Endodermal cell (in vitro differentiated cells): ENCODE measurements at regions not wholly inside any gene's neighbourhood (a gene's known extent, or its start where the extent isn't known, plus 50 kb on each side); places are given as distances from the start of the nearest gene placed in this dataset.
"Not testable (repeated sequence)": the region's sequence is repeated elsewhere in the genome, so short reads cannot be mapped to it uniquely, and the experiment has no call there.

Experiments
- DNase-seq: peaks from one replicate; pipeline ENCODE4 v3.0.0-alpha.2; 2017
- H3K27ac ChIP-seq: 2 replicates; pipeline ENCODE4 v1.5.1; 2013; ENCODE audit warnings: mild to moderate bottlenecking, low read depth, low read length, moderate library complexity
- H3K27me3 ChIP-seq: 2 replicates; pipeline ENCODE4 v1.6.1; 2013; ENCODE audit warnings: mild to moderate bottlenecking, low read length, moderate library complexity; ENCODE audit not compliant: insufficient read depth, control insufficient read depth, poor library complexity, severe bottlenecking
- H3K36me3 ChIP-seq: 2 replicates; pipeline ENCODE4 v1.7.0; 2013; ENCODE audit warnings: mild to moderate bottlenecking, low read length, moderate library complexity; ENCODE audit not compliant: control insufficient read depth, insufficient read depth
- H3K4me1 ChIP-seq: one replicate; pipeline ENCODE4 v1.7.0; 2013; ENCODE audit warnings: low read length; ENCODE audit not compliant: control insufficient read depth, insufficient read depth
- H3K4me3 ChIP-seq: 2 replicates; pipeline ENCODE4 v1.5.1; 2013; ENCODE audit warnings: mild to moderate bottlenecking, low read length, moderate library complexity
- H3K9ac ChIP-seq: 2 replicates; pipeline ENCODE4 v1.6.1; 2013; ENCODE audit warnings: mild to moderate bottlenecking, low read length, moderate library complexity; ENCODE audit not compliant: poor library complexity, severe bottlenecking; ENCODE audit errors: extremely low read depth
- H3K9me3 ChIP-seq: 2 replicates; pipeline ENCODE4 v1.6.1; 2013; ENCODE audit warnings: mild to moderate bottlenecking, low read length, moderate library complexity; ENCODE audit not compliant: control insufficient read depth
- H3K27ac Mint-ChIP-seq: 2 replicates; pipeline ENCODE4 v1.8.0; 2020; ENCODE audit warnings: mixed read lengths
- H3K27me3 Mint-ChIP-seq: 2 replicates; pipeline ENCODE4 v1.8.0; 2021; ENCODE audit warnings: mild to moderate bottlenecking, mixed read lengths; ENCODE audit not compliant: insufficient read depth
- H3K36me3 Mint-ChIP-seq: 2 replicates; pipeline ENCODE4 v1.8.0; 2020; ENCODE audit warnings: low read depth, mixed read lengths
- H3K4me1 Mint-ChIP-seq: 2 replicates; pipeline ENCODE4 v1.8.0; 2020; ENCODE audit warnings: mixed read lengths
- H3K4me3 Mint-ChIP-seq: 2 replicates; pipeline ENCODE4 v1.8.0; 2020; ENCODE audit warnings: mild to moderate bottlenecking, moderate library complexity, mixed read lengths
- H3K9me3 Mint-ChIP-seq: 2 replicates; pipeline ENCODE4 v1.8.0; 2020; ENCODE audit warnings: mild to moderate bottlenecking, mixed read lengths
- WGBS, 2 experiments: methylation state at CpG; one replicate each; pipeline versions ENCODE4 v1.1.5 to v1.1.7; 2013; ENCODE audit warnings: missing lambda C conversion rate in 2 of 2, mixed read lengths in 1 of 2; ENCODE audit not compliant: insufficient coverage in 1 of 2, insufficient read length in 1 of 2; 5-methylcytosine and 5-hydroxymethylcytosine counted together
- TF ChIP-seq, protein P1 (sequence below): fragments of 200-600 bp; sonication (generic); conservative IDR thresholded peaks from 2 replicates; pipeline ENCODE4 v1.5.0; 2021; ENCODE audit warnings: antibody characterized with exemption, mild to moderate bottlenecking

DNA sequence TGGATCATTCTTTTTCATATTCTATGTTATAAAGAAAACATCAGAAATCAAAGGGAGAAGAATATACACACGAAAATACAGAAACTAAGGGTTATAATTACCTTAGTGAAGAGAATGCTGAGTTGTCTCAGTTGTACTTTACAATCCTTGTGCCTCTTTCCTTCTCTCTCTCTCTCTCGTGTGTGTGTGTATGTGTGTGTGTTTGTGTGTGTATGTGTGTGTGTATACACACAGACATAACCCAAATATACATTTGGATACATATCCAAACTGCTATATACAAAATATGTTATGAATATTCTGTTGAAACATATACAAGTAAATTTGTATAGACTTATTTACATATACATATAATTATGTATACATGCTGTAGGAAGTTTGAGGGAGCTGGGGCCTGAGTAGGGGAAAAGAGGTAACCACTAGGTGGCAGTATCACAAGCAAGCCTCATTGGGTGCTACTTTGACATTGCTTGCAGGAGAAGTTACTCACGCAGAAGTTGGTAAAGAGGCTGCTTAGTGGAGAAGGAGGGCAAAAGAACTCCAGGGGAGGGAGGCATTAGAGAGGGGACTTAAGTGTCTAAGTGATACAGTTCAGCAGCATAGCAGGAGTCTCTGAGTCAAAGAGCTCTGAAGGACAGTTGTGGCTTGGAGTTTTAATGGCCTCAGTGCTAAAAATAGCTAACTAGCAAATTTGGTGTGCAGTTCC is 465.1 kb upstream of the PCDH20 start:
- Histone ChIP-seq H3K36me3 (no peaks in the 10 kb centered on the region), H3K4me1 (no peaks in the 10 kb centered on the region), H3K27ac (no peak overlapping the region), H3K4me3 (no peak overlapping the region), H3K27me3 (no peaks in the 10 kb centered on the region), H3K9me3 (peaks cover 38% of the 10 kb centered on the region), H3K9ac (no peak overlapping the region)
- Mint-ChIP-seq H3K36me3 (no peaks in the 10 kb centered on the region), H3K4me1 (no peaks in the 10 kb centered on the region), H3K9me3 (peaks cover 38% of the 10 kb centered on the region), H3K27ac (no peak overlapping the region), H3K4me3 (no peak overlapping the region), H3K27me3 (peaks cover under 1% of the 10 kb centered on the region)
- DNase-seq: peak; percentile 75
- TF ChIP-seq, protein P1, sequence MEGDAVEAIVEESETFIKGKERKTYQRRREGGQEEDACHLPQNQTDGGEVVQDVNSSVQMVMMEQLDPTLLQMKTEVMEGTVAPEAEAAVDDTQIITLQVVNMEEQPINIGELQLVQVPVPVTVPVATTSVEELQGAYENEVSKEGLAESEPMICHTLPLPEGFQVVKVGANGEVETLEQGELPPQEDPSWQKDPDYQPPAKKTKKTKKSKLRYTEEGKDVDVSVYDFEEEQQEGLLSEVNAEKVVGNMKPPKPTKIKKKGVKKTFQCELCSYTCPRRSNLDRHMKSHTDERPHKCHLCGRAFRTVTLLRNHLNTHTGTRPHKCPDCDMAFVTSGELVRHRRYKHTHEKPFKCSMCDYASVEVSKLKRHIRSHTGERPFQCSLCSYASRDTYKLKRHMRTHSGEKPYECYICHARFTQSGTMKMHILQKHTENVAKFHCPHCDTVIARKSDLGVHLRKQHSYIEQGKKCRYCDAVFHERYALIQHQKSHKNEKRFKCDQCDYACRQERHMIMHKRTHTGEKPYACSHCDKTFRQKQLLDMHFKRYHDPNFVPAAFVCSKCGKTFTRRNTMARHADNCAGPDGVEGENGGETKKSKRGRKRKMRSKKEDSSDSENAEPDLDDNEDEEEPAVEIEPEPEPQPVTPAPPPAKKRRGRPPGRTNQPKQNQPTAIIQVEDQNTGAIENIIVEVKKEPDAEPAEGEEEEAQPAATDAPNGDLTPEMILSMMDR: peak; percentile 90
- WGBS, 2 experiments: 43% methylated on average over 1 of the region's 3 CpGs; no CpG with 5 or more reads in 1 of the 2 experiments

DNA sequence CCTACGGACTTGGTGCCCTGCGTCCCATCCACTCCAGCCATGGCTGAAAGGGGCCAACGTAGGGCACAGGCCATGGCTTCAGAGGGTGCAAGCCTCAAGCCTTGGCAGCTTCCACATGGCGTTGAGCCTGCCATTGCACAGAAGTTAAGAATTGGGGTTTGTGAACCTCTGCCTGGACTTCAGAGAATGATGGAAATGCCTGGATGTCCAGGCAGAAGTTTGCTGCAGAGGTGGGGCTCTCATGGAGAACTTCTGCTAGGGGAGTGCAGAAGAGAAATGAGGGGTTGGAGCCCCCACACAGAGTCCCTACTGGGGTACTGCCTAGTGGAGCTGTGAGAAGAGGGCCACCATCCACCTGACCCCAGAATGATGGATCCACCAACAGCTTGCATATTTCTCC is 462.9 kb upstream of the PCDH20 start:
- not testable (repeated sequence) for H3K27me3 Mint-ChIP-seq, H3K27me3 ChIP-seq, H3K4me3 ChIP-seq, H3K27ac ChIP-seq, H3K4me3 Mint-ChIP-seq, H3K9ac ChIP-seq, H3K36me3 ChIP-seq, H3K4me1 Mint-ChIP-seq, H3K36me3 Mint-ChIP-seq, DNase-seq, H3K4me1 ChIP-seq, H3K27ac Mint-ChIP-seq
- WGBS, 2 experiments: 91% methylated on average over 4 of the region's 4 CpGs
- H3K9me3 Mint-ChIP-seq: peaks cover 57% of the 10 kb centered on the region
- H3K9me3 ChIP-seq: peaks cover 55% of the 10 kb centered on the region

DNA sequence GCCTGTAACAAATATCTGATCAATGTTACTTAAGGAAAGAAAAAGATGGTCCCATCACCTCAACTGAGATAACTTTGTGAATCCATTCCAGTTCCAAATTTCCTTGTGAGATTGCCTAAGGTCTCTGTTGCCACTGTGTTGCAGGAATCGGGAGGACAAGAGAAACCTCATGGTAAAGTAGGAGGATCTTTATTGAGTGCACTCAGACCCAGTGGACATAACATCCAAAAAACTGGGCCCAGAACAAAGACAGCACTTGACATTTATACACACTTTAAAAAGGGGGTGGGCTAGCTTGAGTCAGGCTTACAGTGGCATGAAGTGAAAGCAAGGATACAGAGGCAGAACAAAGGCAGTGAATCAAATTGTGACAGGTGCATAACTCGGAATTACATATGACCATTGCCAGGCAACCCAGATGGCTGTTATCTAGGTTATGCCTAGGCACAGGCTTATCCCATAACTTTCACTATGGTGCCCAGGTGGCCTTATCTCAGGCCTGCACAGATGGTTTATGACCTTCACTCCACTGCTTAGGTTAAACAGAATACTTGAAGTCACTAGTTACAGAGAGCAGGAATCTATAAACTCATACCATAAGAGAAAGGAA is 459.4 kb upstream of the PCDH20 start:
- Mint-ChIP-seq H3K4me1 (no peaks in the 10 kb centered on the region), H3K9me3 (peaks cover 57% of the 10 kb centered on the region), H3K4me3 (no peak overlapping the region), H3K27me3 (peaks cover 10% of the 10 kb centered on the region), H3K36me3 (no peaks in the 10 kb centered on the region), H3K27ac (no peak overlapping the region)
- WGBS, 2 experiments: 88 to 100% methylated on average over 2 of the region's 2 CpGs
- peaks cover 55% of the 10 kb centered on the region for H3K9me3 ChIP-seq
- TF ChIP-seq, protein P1: no peak
- no peak for DNase-seq
- H3K27me3 ChIP-seq: peaks cover 19% of the 10 kb centered on the region
- H3K4me1 ChIP-seq: no peaks in the 10 kb centered on the region
- no peak overlapping the region for H3K9ac ChIP-seq
- H3K36me3 ChIP-seq: no peaks in the 10 kb centered on the region
- no peak overlapping the region for H3K27ac ChIP-seq
- H3K4me3 ChIP-seq: no peak overlapping the region
